ENCODE measurements at regions not wholly inside any gene's neighbourhood (a gene's known extent, or its start where the extent isn't known, plus 50 kb on each side); places are given as distances from the start of the nearest gene placed in this dataset.

DNA sequence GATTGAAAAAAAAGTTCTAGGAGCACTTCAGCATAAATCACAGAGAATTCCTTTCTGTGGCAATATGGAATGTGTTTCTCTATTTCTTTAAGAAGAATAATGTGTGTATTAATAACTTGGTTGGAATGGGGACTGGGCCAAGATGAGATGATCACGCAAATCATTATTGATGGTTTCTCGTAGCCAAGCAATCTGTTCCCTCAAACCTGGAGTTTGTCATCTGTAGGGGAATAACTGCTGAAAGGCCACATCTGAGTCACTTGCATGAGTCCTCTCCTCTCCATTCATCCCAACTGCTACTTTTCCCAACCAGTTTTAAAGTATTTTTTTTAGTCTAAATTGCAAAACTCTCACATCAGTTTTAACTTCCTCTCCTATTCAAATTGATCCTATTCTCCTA lies 480.4 kb downstream of the PLPP3 start:
- POLR2A ChIA-PET, result no interaction called here
- in situ Hi-C loops (cut with HindIII; ENCODE audit: extremely low pct_ligation_motif_present, low pct_unique_long_range_greater_than_20kb) (no loop called here), intact Hi-C loops (cut with micrococcal nuclease; ENCODE audit: unreplicated experiment) (no loop called here)
- H3K4me3 ChIP-seq (replicated peaks in 1 of 3; ENCODE audit: insufficient read depth in 1 of 3, low read depth in 2 of 3, low read length in 3 of 3), result no peak overlapping the region
- no peaks in the 10 kb centered on the region; a peak in 1 of 5 replicates for H3K27me3 ChIP-seq (ENCODE audit: control insufficient read depth in 1 of 2, insufficient read depth in 2 of 2, low read length in 2 of 2)
- no peak for FAIRE-seq
- no peaks in the 10 kb centered on the region for H4K20me1 ChIP-seq (ENCODE audit: insufficient read depth, low read length)
- no peak overlapping the region for H3K9ac ChIP-seq (ENCODE audit: insufficient read depth, low read depth, low read length)
- CTCF ChIA-PET (ENCODE audit: low intra/inter-chr PET ratio, low total read pairs), result no interaction called here
- ATAC-seq, result no peak
- no peak for DNase-seq (ENCODE audit: low spot score)
- H3K36me3 ChIP-seq (replicated peaks in 1 of 2; ENCODE audit: control insufficient read depth in 1 of 2, insufficient read depth in 2 of 2, low read length in 2 of 2), result no peaks in the 10 kb centered on the region
- H3K27ac ChIP-seq (ENCODE audit: extremely low read length, insufficient read depth, low read length), result no peak overlapping the region
- no peaks in the 10 kb centered on the region for H3K9me3 ChIP-seq (ENCODE audit: low read length)
- H3K4me1 ChIP-seq (ENCODE audit: insufficient read depth, low read length), result no peaks in the 10 kb centered on the region
- BruUV-seq (replicated peaks), result no TSS peak
- H2AFZ ChIP-seq (ENCODE audit: low read length), result no peak overlapping the region
- H3K79me2 ChIP-seq (ENCODE audit: insufficient read depth, low read length), result no peaks in the 10 kb centered on the region
- H3K4me2 ChIP-seq (ENCODE audit: low read depth, low read length), result no peak overlapping the region
- 51% methylated on average over 2 of the region's 2 CpGs for WGBS (ENCODE audit: low lambda C conversion rate)
- TF ChIP-seq TARDBP (CRISPR knock-in tag; IDR thresholded peaks at IDR 0.05) (no peak), SSRP1 (CRISPR knock-in tag; IDR thresholded peaks at IDR 0.05) (no peak), TCF12 (IDR thresholded peaks at IDR 0.05) (no peak), TCF12 (CRISPR knock-in tag; IDR thresholded peaks at IDR 0.05) (no peak), ZIK1 (CRISPR knock-in tag; IDR thresholded peaks at IDR 0.05; ENCODE audit: borderline replicate concordance, low read depth) (no peak), KLF9 (CRISPR knock-in tag; IDR thresholded peaks at IDR 0.05; ENCODE audit: low read depth) (no peak), HNF4A (CRISPR knock-in tag; IDR thresholded peaks at IDR 0.05) (no peak), HMG20B (CRISPR knock-in tag; conservative IDR thresholded peaks at IDR 0.05) (no peak), TCF7L2 (IDR thresholded peaks at IDR 0.05; ENCODE audit: low read depth, low read length) (no peak), NPAS2 (CRISPR knock-in tag; IDR thresholded peaks at IDR 0.05; ENCODE audit: borderline replicate concordance) (no peak), KLF15 (CRISPR knock-in tag; IDR thresholded peaks at IDR 0.05; ENCODE audit: borderline replicate concordance) (no peak), ZNF563 (CRISPR knock-in tag; IDR thresholded peaks at IDR 0.05) (no peak), ZNF367 (CRISPR knock-in tag; IDR thresholded peaks at IDR 0.05; ENCODE audit: borderline replicate concordance) (no peak), ASH2L (IDR thresholded peaks at IDR 0.05; ENCODE audit: insufficient read length, low read depth, low read length) (no peak), ARNT2 (CRISPR knock-in tag; IDR thresholded peaks at IDR 0.05; ENCODE audit: low read depth) (no peak), KDM6A (CRISPR knock-in tag; IDR thresholded peaks at IDR 0.05; ENCODE audit: low read depth) (no peak)
- TF ChIP-seq, protein P1, sequence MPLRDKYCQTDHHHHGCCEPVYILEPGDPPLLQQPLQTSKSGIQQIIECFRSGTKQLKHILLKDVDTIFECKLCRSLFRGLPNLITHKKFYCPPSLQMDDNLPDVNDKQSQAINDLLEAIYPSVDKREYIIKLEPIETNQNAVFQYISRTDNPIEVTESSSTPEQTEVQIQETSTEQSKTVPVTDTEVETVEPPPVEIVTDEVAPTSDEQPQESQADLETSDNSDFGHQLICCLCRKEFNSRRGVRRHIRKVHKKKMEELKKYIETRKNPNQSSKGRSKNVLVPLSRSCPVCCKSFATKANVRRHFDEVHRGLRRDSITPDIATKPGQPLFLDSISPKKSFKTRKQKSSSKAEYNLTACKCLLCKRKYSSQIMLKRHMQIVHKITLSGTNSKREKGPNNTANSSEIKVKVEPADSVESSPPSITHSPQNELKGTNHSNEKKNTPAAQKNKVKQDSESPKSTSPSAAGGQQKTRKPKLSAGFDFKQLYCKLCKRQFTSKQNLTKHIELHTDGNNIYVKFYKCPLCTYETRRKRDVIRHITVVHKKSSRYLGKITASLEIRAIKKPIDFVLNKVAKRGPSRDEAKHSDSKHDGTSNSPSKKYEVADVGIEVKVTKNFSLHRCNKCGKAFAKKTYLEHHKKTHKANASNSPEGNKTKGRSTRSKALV (CRISPR knock-in tag; IDR thresholded peaks at IDR 0.05), result no peak
- TF ChIP-seq, protein P2, sequence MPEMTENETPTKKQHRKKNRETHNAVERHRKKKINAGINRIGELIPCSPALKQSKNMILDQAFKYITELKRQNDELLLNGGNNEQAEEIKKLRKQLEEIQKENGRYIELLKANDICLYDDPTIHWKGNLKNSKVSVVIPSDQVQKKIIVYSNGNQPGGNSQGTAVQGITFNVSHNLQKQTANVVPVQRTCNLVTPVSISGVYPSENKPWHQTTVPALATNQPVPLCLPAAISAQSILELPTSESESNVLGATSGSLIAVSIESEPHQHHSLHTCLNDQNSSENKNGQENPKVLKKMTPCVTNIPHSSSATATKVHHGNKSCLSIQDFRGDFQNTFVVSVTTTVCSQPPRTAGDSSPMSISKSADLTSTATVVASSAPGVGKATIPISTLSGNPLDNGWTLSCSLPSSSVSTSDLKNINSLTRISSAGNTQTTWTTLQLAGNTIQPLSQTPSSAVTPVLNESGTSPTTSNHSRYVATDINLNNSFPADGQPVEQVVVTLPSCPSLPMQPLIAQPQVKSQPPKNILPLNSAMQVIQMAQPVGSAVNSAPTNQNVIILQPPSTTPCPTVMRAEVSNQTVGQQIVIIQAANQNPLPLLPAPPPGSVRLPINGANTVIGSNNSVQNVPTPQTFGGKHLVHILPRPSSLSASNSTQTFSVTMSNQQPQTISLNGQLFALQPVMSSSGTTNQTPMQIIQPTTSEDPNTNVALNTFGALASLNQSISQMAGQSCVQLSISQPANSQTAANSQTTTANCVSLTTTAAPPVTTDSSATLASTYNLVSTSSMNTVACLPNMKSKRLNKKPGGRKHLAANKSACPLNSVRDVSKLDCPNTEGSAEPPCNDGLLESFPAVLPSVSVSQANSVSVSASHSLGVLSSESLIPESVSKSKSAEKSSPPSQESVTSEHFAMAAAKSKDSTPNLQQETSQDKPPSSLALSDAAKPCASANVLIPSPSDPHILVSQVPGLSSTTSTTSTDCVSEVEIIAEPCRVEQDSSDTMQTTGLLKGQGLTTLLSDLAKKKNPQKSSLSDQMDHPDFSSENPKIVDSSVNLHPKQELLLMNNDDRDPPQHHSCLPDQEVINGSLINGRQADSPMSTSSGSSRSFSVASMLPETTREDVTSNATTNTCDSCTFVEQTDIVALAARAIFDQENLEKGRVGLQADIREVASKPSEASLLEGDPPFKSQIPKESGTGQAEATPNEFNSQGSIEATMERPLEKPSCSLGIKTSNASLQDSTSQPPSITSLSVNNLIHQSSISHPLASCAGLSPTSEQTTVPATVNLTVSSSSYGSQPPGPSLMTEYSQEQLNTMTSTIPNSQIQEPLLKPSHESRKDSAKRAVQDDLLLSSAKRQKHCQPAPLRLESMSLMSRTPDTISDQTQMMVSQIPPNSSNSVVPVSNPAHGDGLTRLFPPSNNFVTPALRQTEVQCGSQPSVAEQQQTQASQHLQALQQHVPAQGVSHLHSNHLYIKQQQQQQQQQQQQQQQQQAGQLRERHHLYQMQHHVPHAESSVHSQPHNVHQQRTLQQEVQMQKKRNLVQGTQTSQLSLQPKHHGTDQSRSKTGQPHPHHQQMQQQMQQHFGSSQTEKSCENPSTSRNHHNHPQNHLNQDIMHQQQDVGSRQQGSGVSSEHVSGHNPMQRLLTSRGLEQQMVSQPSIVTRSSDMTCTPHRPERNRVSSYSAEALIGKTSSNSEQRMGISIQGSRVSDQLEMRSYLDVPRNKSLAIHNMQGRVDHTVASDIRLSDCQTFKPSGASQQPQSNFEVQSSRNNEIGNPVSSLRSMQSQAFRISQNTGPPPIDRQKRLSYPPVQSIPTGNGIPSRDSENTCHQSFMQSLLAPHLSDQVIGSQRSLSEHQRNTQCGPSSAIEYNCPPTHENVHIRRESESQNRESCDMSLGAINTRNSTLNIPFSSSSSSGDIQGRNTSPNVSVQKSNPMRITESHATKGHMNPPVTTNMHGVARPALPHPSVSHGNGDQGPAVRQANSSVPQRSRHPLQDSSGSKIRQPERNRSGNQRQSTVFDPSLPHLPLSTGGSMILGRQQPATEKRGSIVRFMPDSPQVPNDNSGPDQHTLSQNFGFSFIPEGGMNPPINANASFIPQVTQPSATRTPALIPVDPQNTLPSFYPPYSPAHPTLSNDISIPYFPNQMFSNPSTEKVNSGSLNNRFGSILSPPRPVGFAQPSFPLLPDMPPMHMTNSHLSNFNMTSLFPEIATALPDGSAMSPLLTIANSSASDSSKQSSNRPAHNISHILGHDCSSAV (CRISPR knock-in tag; IDR thresholded peaks at IDR 0.05; ENCODE audit: borderline replicate concordance), result no peak
